ENCODE measurements at regions not wholly inside any gene's neighbourhood (a gene's known extent, or its start where the extent isn't known, plus 50 kb on each side); places are given as distances from the start of the nearest gene placed in this dataset.

DNA sequence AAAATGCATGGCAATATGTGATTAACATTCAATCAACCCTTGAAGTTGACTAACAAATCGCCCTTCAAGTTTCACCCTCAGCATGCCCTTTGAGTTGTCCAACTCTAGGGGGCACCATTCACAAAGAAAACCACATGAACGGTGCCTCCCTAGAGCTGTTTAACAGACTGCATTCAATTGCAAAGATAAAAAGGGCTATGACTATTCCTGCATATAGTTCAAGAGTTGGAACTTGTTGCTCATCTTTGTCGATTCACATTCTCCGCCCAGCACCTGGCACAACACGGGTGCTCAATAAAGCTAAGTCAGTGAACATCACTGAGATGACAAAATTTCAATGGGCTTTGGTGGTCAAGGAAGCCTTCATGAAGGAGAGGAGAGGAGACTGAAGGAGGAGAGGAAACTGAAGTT lies 69.6 kb upstream of the SLC30A5 start (continued):
- no peak for TF ChIP-seq ZZZ3 (CRISPR knock-in tag; IDR thresholded peaks at IDR 0.05; ENCODE audit: borderline replicate concordance)
- TF ChIP-seq MYC (CRISPR knock-in tag; IDR thresholded peaks at IDR 0.05; ENCODE audit: borderline replicate concordance), result no peak
- peak; percentile 60 for TF ChIP-seq SMC3 (IDR thresholded peaks at IDR 0.05; ENCODE audit: low read length)
- TF ChIP-seq FOSL2 (CRISPR knock-in tag; IDR thresholded peaks at IDR 0.05), result no peak
- TF ChIP-seq SAP130 (CRISPR knock-in tag; IDR thresholded peaks at IDR 0.05; ENCODE audit: low read depth), result 0 out of 2 replicates have a peak, but pooled peaks have one; percentile 23
- no peak for TF ChIP-seq MAF1 (CRISPR knock-in tag; IDR thresholded peaks at IDR 0.05; ENCODE audit: borderline replicate concordance)
- no peak for TF ChIP-seq ZNF20 (CRISPR knock-in tag; IDR thresholded peaks at IDR 0.05)
- TF ChIP-seq RARG (CRISPR knock-in tag; IDR thresholded peaks at IDR 0.05; ENCODE audit: low read depth), result no peak
- no peak for TF ChIP-seq CEBPG (CRISPR knock-in tag; IDR thresholded peaks at IDR 0.05)
- TF ChIP-seq CHD4 (IDR thresholded peaks at IDR 0.05; ENCODE audit: borderline replicate concordance, low read length), result no peak
- TF ChIP-seq FUBP1 (CRISPR knock-in tag; IDR thresholded peaks at IDR 0.05; ENCODE audit: borderline replicate concordance), result no peak
- peak; percentile 84 for TF ChIP-seq CTCF (CRISPR knock-in tag; IDR thresholded peaks at IDR 0.05)
- TF ChIP-seq ZSCAN9 (CRISPR knock-in tag; IDR thresholded peaks at IDR 0.05; ENCODE audit: borderline replicate concordance), result no peak

Data from HepG2 (cell line).